ENCODE measurements at regions not wholly inside any gene's neighbourhood (a gene's known extent, or its start where the extent isn't known, plus 50 kb on each side); places are given as distances from the start of the nearest gene placed in this dataset.
"Not testable (repeated sequence)": the region's sequence is repeated elsewhere in the genome, so short reads cannot be mapped to it uniquely, and the experiment has no call there.

DNA sequence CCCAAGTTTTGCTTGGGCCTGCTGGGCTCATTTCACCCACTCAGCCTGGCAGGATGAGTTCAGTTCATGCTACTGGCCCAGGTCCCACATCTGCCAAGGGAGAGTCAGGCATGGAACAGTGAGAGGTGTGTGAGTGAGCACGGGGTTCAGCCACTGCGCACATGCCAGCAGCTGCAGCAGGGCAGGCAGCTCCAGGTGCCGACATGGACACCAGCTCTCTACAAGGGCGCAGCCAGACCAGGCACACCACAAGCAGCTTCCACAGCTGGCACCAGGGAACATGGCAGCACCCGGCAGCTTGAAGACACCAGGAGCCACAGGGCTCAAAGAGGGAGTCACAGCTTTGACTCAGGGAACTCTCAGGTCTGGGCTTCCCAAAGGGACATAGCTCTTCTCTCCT is 938.0 kb downstream of the SORCS3 start:
- Histone ChIP-seq H3K4me2 (ENCODE audit: low read length) (no peak overlapping the region), H3K79me2 (ENCODE audit: control insufficient read depth, low read length) (no peaks in the 10 kb centered on the region), H3K4me3 (ENCODE audit: low read length) (no peak overlapping the region), H3K27me3 (ENCODE audit: control insufficient read depth, low read length) (no peaks in the 10 kb centered on the region), H3K9me2 (replicated peaks; ENCODE audit: control insufficient read depth, low read length) (no peaks in the 10 kb centered on the region; the same call in 1 of the 2 replicates), H3K36me3 (ENCODE audit: control insufficient read depth, low read length) (no peaks in the 10 kb centered on the region), H3K27ac (ENCODE audit: low read depth, low read length) (no peak overlapping the region), H3K4me1 (ENCODE audit: control insufficient read depth, low read length) (no peaks in the 10 kb centered on the region), H4K20me1 (ENCODE audit: control insufficient read depth, insufficient read depth, low read depth, low read length) (no peaks in the 10 kb centered on the region), H3K9me3 (ENCODE audit: control insufficient read depth, insufficient read depth, low read length) (peaks cover 3% of the 10 kb centered on the region; the same call in 1 of the 2 replicates), H3F3A (ENCODE audit: control insufficient read depth, insufficient read depth) (no peaks in the 10 kb centered on the region)
- TF ChIP-seq CTCF (IDR thresholded peaks at IDR 0.05; ENCODE audit: low read depth, low read length, poor library complexity, severe bottlenecking) = no peak
- TF ChIP-seq EZH2phosphoT487 (IDR thresholded peaks at IDR 0.05; ENCODE audit: borderline replicate concordance, low read length) = no peak

DNA sequence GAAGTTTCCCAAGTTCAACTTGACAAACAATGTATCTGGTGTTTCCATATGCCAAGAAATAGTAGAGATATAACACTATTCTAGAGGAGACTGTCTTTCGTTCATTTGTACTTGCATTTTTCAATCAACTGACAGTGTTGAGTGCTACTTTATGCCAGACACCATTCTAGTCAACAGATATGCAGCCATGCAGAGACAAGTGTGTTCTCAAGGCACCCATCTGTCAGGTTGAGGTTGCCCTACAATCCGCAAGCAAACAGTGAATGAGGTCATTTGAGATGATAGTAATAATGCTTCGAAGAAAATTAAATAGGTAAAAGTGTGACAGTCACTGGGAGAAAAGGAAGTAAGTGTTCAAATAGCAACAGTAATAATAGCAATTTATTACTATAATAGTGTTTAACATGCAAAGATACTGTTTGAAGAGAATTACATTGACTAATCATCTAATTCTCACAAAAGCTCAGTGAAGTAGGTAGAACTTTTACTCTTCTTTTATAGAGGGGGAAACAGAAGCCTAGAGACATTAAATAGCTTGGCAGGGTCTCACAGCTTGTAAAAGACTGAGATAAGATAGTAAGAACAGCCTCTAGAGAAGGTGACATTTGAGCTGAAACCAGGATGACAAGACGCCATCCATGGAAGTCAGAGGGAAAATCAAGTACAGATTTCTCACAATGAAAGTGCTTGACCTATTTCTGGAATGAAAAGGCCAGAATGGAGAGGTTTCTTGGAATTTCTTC is 936.9 kb downstream of the SORCS3 start:
- Histone ChIP-seq H3K4me3 (ENCODE audit: low read length) (no peak overlapping the region), H3K79me2 (ENCODE audit: control insufficient read depth, low read length) (no peaks in the 10 kb centered on the region), H4K20me1 (ENCODE audit: control insufficient read depth, insufficient read depth, low read depth, low read length) (no peaks in the 10 kb centered on the region), H3K4me2 (ENCODE audit: low read length) (no peak overlapping the region), H3K27me3 (ENCODE audit: control insufficient read depth, low read length) (no peaks in the 10 kb centered on the region), H3K36me3 (ENCODE audit: control insufficient read depth, low read length) (no peaks in the 10 kb centered on the region), H3K9me2 (replicated peaks; ENCODE audit: control insufficient read depth, low read length) (no peaks in the 10 kb centered on the region; the same call in 1 of the 2 replicates), H3K4me1 (ENCODE audit: control insufficient read depth, low read length) (no peaks in the 10 kb centered on the region), H3K27ac (ENCODE audit: low read depth, low read length) (no peak overlapping the region), H3K9me3 (ENCODE audit: control insufficient read depth, insufficient read depth, low read length) (peaks cover 3% of the 10 kb centered on the region; the same call in 1 of the 2 replicates), H3F3A (ENCODE audit: control insufficient read depth, insufficient read depth) (no peaks in the 10 kb centered on the region)
- TF ChIP-seq EZH2phosphoT487 (IDR thresholded peaks at IDR 0.05; ENCODE audit: borderline replicate concordance, low read length) = no peak
- TF ChIP-seq CTCF (IDR thresholded peaks at IDR 0.05; ENCODE audit: low read depth, low read length, poor library complexity, severe bottlenecking) = no peak

- no peaks in the 10 kb centered on the region for H3K36me3 ChIP-seq (ENCODE audit: control insufficient read depth, low read length)
- no peak overlapping the region for H3K4me2 ChIP-seq (ENCODE audit: low read length)
- no peak for TF ChIP-seq CTCF (IDR thresholded peaks at IDR 0.05; ENCODE audit: low read depth, low read length, poor library complexity, severe bottlenecking)
- TF ChIP-seq EZH2phosphoT487 (IDR thresholded peaks at IDR 0.05; ENCODE audit: borderline replicate concordance, low read length) = no peak
- no peaks in the 10 kb centered on the region for H3K9me2 ChIP-seq (replicated peaks; ENCODE audit: control insufficient read depth, low read length)
- no peak overlapping the region for H3K27ac ChIP-seq (ENCODE audit: low read depth, low read length)
- no peak overlapping the region for H3K4me3 ChIP-seq (ENCODE audit: low read length)
- H3K27me3 ChIP-seq (ENCODE audit: control insufficient read depth, low read length) = no peaks in the 10 kb centered on the region
- no peaks in the 10 kb centered on the region for H3K79me2 ChIP-seq (ENCODE audit: control insufficient read depth, low read length)
- H3K9me3 ChIP-seq (ENCODE audit: control insufficient read depth, insufficient read depth, low read length) = no peaks in the 10 kb centered on the region
- no peaks in the 10 kb centered on the region for H3K4me1 ChIP-seq (ENCODE audit: control insufficient read depth, low read length)
- no peaks in the 10 kb centered on the region for H4K20me1 ChIP-seq (ENCODE audit: control insufficient read depth, insufficient read depth, low read depth, low read length)
- no peaks in the 10 kb centered on the region for H3F3A ChIP-seq (ENCODE audit: control insufficient read depth, insufficient read depth)
Measured at GRCh38 chr10:105559333-105560097, 918.4 kb downstream of the SORCS3 start.

- H3K4me3 ChIP-seq (ENCODE audit: low read length); H3K4me1 ChIP-seq (ENCODE audit: control insufficient read depth, low read length); H3K9me3 ChIP-seq (ENCODE audit: control insufficient read depth, insufficient read depth, low read length); H3K4me2 ChIP-seq (ENCODE audit: low read length); H3F3A ChIP-seq (ENCODE audit: control insufficient read depth, insufficient read depth); H3K9me2 ChIP-seq (replicated peaks; ENCODE audit: control insufficient read depth, low read length); H3K27me3 ChIP-seq (ENCODE audit: control insufficient read depth, low read length); H3K27ac ChIP-seq (ENCODE audit: low read depth, low read length); H3K36me3 ChIP-seq (ENCODE audit: control insufficient read depth, low read length); H3K79me2 ChIP-seq (ENCODE audit: control insufficient read depth, low read length); H4K20me1 ChIP-seq (ENCODE audit: control insufficient read depth, insufficient read depth, low read depth, low read length): not testable (repeated sequence)
Measured at GRCh38 chr10:105550453-105550852, 909.4 kb downstream of the SORCS3 start.
